Myocyte (in vitro differentiated cells): ENCODE measurements at regions not wholly inside any gene's neighbourhood (a gene's known extent, or its start where the extent isn't known, plus 50 kb on each side); places are given as distances from the start of the nearest gene placed in this dataset.
"Not testable (repeated sequence)": the region's sequence is repeated elsewhere in the genome, so short reads cannot be mapped to it uniquely, and the experiment has no call there.

Experiments used
- DNase-seq: peaks from one replicate; pipeline ENCODE4 v3.0.0-alpha.2; 2012; ENCODE audit warnings: low read depth

GRCh38 chr4:81605271-81605670 is 133.6 kb upstream of the RASGEF1B start:
- DNase-seq, result no peak

GRCh38 chr4:81604683-81605218 is 133.0 kb upstream of the RASGEF1B start:
- DNase-seq, result no peak

DNA sequence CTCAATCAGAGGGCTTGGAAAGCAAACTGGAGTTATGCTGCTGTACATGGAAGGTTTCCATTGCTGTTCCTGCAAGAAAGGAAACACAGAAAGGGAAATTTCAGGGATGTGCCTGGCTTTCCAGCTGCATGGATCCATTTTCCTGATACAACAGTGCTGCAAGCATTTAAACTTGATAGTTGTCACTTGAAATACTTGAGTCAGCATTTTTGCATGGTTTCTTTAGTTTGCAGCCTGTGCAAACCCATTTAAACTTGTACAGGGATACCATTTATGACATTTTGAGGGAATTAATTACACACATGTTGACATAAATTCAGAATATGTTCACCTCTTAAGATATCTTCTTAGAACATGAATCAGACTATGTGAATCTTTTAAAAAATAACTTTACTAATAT is 131.1 kb upstream of the RASGEF1B start:
- DNase-seq, result no peak

GRCh38 chr4:81601358-81601694 is 129.6 kb upstream of the RASGEF1B start:
- no peak for DNase-seq

DNA sequence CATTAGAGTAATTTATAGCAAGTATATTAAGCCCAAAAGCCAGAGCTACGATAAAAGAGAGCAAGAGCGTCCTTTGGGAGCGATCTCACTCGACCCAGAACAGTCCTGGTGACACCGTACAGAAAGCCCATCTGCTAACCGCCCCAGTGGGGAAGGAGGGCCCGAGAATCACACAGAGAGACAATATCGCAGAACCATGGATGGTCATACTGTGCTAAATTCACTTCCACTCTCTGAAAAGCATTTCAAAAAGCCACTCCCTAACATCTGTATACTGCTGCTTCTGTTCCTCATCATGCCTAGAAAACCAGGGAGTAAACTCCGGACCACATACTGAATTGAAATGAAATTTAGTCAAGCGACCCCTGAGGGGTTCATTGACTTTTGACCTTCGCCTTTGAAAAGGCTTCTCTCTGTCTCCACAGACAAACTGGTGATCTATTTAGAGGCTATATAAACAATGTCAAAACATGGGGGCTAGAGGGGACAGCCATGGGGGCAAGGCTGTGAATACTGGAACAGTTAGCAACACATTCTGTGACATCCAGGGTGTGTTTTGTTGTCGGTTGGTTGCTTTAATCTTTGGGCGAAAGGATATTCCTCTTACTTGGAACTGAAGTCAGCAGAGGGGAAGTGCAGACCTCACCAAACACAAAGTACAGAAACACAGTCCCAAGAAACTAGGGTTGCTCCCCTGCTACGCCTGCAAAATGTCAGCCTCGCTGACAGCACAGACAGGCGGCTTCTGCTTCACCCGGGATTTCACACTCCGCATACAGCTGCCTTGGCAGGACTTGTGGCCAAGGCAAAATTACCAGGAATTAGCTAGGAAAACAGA is 129.0 kb upstream of the RASGEF1B start:
- DNase-seq, result no peak

DNA sequence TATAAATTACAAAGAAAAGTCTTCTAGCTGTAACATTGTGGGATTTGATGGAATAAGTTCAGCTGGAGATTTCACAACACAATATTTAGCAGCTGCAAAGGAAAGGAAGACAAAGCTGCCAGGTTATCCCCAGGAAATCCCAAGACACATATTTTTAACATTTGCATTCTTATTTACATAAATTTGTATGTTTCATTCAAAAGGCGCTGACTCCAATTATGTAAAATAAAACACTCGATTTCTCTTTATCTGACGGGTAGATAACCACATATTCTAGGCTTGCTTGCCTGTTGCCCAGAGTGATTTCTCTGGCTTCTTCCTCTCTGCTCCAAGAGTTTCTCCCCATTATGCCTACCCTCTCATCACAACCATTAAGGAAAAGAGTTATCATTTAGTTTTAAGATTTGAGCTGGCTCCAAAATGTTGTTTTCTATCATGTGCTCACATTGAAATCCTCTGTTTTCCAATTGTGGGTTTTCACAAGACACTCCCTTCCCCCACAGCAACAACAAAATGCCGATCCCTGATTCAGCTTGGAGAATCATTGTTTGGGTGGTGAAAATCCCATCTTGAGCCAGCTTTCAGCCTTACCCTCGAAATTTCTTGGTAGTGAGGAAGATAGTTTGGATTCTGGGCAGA is 128.2 kb upstream of the RASGEF1B start:
- no peak for DNase-seq

GRCh38 chr4:81595798-81596610 is 124.3 kb upstream of the RASGEF1B start:
- DNase-seq, result no peak

- DNase-seq, result no peak
Measured at GRCh38 chr4:81595287-81595686, 123.6 kb upstream of the RASGEF1B start.

DNA sequence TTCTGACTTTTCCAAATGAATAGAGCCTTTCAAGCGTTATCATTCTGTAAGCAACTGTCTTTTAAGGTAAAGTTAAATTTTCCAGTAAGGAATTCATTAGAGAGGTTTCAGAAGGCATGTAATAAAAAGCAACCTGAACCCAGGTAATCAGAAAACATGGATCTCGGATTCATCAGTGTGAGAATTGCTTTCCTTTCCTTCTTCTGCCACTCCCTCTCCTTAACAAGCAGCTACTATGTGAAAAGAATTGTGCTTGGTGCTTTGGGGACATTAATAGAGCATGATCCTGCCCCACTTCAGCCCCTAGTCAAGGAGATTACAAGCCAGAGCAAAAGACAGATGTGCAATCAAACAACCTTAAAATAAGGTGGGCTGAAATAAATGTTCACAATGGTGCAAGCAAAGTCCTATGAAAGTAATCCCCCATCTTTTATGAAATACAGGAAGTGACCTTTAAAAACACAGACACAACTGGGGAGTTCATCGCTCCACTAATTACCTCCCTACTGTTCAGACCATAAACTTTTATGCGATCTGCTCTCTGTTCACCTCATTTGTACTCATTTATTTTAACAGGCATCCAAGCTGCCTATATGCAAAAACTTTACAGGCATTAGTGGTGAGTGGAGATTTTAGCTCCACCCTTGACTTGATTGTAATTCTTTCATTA is 122.9 kb upstream of the RASGEF1B start:
- DNase-seq, result no peak

DNA sequence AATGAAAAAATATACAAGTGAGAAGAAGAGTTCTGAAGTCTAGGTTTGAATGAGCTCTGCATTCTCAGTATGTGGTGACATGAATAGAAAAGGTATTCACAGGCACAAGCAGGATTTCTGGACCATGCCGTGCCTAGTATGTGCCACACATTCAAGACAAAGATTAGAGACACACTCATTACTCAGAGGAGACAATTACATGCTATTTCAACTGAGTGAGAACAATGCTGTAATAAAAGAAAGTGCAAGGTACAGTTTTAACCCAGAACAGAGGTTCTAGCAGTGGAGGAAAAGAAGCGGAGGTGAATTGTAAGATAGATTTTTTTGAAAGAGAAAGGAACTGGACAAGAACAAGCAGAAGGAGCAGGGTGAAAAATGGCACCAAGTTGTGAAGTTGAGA is 121.0 kb upstream of the RASGEF1B start:
- DNase-seq, result no peak

- DNase-seq, result no peak
Measured at GRCh38 chr4:81590596-81590995, 118.9 kb upstream of the RASGEF1B start.

DNA sequence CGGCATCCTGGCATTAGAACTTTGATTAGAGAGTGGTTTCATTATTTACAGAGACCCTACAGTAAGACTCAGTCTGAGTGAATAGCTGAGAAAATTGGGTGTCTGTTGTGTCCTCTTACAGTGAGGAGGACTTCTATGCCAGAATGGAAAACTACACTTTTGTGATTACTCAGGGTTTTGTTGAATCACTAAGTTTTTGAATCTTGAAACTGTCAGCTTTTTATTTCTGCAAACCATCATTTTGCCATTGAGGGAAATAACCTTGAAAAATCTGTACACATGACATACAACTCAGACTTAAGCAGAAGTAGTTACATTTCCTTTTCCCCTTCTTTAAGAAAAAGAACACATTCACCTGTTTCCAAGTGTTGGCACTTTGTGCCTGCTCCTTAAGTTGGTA is 117.6 kb upstream of the RASGEF1B start:
- DNase-seq, result no peak

GRCh38 chr4:81586706-81587105 is 115.0 kb upstream of the RASGEF1B start:
- no peak for DNase-seq

DNA sequence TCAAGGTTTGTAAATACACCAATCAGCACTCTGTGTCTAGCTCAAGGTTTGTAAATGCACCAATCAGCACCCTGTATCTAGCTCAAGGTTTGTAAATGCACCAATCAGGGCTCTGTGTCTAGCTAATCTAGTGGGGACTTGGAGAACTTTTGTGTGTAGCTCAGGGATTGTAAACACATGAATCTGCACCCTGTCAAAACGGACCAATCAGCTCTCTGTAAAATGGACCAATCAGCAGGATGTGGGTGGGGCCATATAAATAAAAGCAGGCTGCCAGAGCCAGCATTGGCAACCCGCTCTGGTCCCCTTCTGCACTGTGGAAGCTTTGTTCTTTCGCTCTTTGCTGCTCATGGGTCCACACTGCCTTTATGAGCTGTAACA is 109.3 kb upstream of the RASGEF1B start:
- DNase-seq, result not testable (repeated sequence)

- no peak for DNase-seq
Measured at GRCh38 chr4:81580346-81580993, 108.8 kb upstream of the RASGEF1B start.

DNA sequence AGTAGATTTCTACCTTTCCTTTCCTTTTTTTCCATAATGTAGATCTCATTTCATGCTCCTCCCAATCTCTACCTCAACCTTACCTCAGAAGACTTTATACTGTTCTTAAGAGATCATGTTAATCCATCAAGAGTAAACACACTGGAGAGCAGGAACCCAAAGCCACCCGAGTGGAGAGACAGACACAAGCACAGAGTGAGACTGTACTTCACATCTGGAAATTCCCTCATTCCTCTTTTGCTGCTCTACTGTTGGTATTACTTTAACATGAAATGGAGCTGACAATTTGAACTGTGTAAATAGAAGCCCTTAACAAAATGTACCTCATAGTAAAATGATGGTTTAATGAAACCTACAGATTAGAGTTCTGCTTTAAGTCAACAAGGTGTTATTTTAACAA is 105.7 kb upstream of the RASGEF1B start:
- DNase-seq, result no peak

DNA sequence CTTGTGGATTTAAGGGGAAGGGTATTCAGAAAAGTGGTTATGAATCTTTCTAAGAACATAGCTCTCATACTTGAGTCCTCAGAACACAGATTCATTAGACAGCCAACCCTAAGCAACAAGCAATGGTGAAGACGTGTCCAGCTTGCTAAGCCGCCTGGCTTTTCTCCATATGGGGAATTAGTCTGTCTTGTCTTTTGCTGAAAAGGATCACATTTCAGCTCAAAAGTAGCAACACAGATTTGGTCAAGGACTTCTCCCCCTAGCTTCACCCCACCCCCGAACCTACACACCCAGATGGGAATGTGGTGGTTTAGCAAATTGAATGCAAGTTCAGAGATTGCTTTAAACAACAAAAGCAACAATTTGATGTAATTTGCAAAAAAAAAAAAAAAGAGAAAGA is 103.3 kb upstream of the RASGEF1B start:
- DNase-seq, result no peak

- DNase-seq, result no peak
Measured at GRCh38 chr4:81573840-81574239, 102.1 kb upstream of the RASGEF1B start.

GRCh38 chr4:81572402-81572801 is 100.7 kb upstream of the RASGEF1B start:
- DNase-seq, result no peak

GRCh38 chr4:81571105-81571504 is 99.4 kb upstream of the RASGEF1B start:
- DNase-seq, result no peak

- DNase-seq, result no peak
Measured at GRCh38 chr4:81566161-81566591, 94.5 kb upstream of the RASGEF1B start.
